Spinal cord (tissue), 9 donors: ENCODE measurements at regions not wholly inside any gene's neighbourhood (a gene's known extent, or its start where the extent isn't known, plus 50 kb on each side); places are given as distances from the start of the nearest gene placed in this dataset.

Source experiments
- DNase-seq, 6 donors: peaks; one replicate each; pipeline versions ENCODE4 v3.0.0 to v3.0.0-alpha.2; 2013 to 2015; ENCODE audit warnings: low spot score in 6 of 6, low read depth in 4 of 6
- H3K27ac ChIP-seq: one replicate; pipeline ENCODE4 v1.5.1; 2013; ENCODE audit warnings: low read depth, low read length, control low read depth
- H3K27me3 ChIP-seq: one replicate; pipeline ENCODE4 v1.6.1; 2013; ENCODE audit warnings: low read length; ENCODE audit not compliant: control insufficient read depth, insufficient read depth
- H3K36me3 ChIP-seq: one replicate; pipeline ENCODE4 v1.6.1; 2013; ENCODE audit warnings: low read length; ENCODE audit not compliant: control insufficient read depth, insufficient read depth
- H3K4me1 ChIP-seq: one replicate; pipeline ENCODE4 v1.6.1; 2013; ENCODE audit warnings: low read length; ENCODE audit not compliant: control insufficient read depth, insufficient read depth
- H3K4me3 ChIP-seq: one replicate; pipeline ENCODE4 v1.5.1; 2013; ENCODE audit warnings: low read depth, low read length, control low read depth
- H3K9me3 ChIP-seq: one replicate; pipeline ENCODE4 v1.6.1; 2013; ENCODE audit warnings: low read length; ENCODE audit not compliant: control insufficient read depth, insufficient read depth
- WGBS: methylation state at CpG from one replicate; pipeline ENCODE4 v1.1.5; 2013; ENCODE audit warnings: missing lambda C conversion rate; ENCODE audit not compliant: insufficient coverage; 5-methylcytosine and 5-hydroxymethylcytosine counted together
- donor health status: healthy.

- no peak overlapping the region for H3K27ac ChIP-seq
- no peaks in the 10 kb centered on the region for H3K9me3 ChIP-seq
- H3K27me3 ChIP-seq = no peaks in the 10 kb centered on the region
- no peak overlapping the region for H3K4me3 ChIP-seq
- peak in 2 of 6 donors; percentile 23 to 87 for DNase-seq
- 34% methylated on average over 3 of the region's 3 CpGs for WGBS
- H3K36me3 ChIP-seq = no peaks in the 10 kb centered on the region
- H3K4me1 ChIP-seq = no peaks in the 10 kb centered on the region
These were observed 132.5 kb upstream of the LHCGR start for GRCh38 chr2:48888066-48888465.

- WGBS = 57% methylated on average over 1 of the region's 3 CpGs
- Histone ChIP-seq H3K27me3 (no peaks in the 10 kb centered on the region), H3K9me3 (no peaks in the 10 kb centered on the region), H3K4me1 (no peaks in the 10 kb centered on the region), H3K4me3 (no peak overlapping the region), H3K36me3 (no peaks in the 10 kb centered on the region), H3K27ac (no peak overlapping the region)
- no peak for DNase-seq
These were observed 131.4 kb upstream of the LHCGR start for GRCh38 chr2:48886919-48887318.

- no peak overlapping the region for H3K27ac ChIP-seq
- WGBS = no CpG with 5 or more reads among the region's 1 CpG
- no peaks in the 10 kb centered on the region for H3K36me3 ChIP-seq
- no peak for DNase-seq
- no peaks in the 10 kb centered on the region for H3K27me3 ChIP-seq
- no peaks in the 10 kb centered on the region for H3K9me3 ChIP-seq
- no peak overlapping the region for H3K4me3 ChIP-seq
- H3K4me1 ChIP-seq = no peaks in the 10 kb centered on the region
These were observed 130.3 kb upstream of the LHCGR start for GRCh38 chr2:48885841-48886240.

- Histone ChIP-seq H3K4me3 (no peak overlapping the region), H3K27me3 (no peaks in the 10 kb centered on the region), H3K4me1 (no peaks in the 10 kb centered on the region), H3K36me3 (no peaks in the 10 kb centered on the region), H3K27ac (no peak overlapping the region), H3K9me3 (no peaks in the 10 kb centered on the region)
- DNase-seq = no peak
- WGBS = 93% methylated on average over 2 of the region's 6 CpGs
These were observed 128.1 kb upstream of the LHCGR start for GRCh38 chr2:48883661-48884060.

GRCh38 chr2:48874282-48874681 is 118.8 kb upstream of the LHCGR start:
- no peak overlapping the region for H3K4me3 ChIP-seq
- H3K27me3 ChIP-seq = no peaks in the 10 kb centered on the region
- no peak overlapping the region for H3K27ac ChIP-seq
- no peak for DNase-seq
- H3K36me3 ChIP-seq = no peaks in the 10 kb centered on the region
- WGBS = 92% methylated on average over 2 of the region's 2 CpGs
- H3K9me3 ChIP-seq = no peaks in the 10 kb centered on the region
- no peaks in the 10 kb centered on the region for H3K4me1 ChIP-seq

GRCh38 chr2:48873666-48874065 is 118.1 kb upstream of the LHCGR start:
- no CpG with 5 or more reads among the region's 1 CpG for whole genome bisulfite sequencing
- Histone ChIP-seq H3K4me3 (no peak overlapping the region), H3K9me3 (no peaks in the 10 kb centered on the region), H3K27ac (no peak overlapping the region), H3K4me1 (no peaks in the 10 kb centered on the region), H3K27me3 (no peaks in the 10 kb centered on the region), H3K36me3 (no peaks in the 10 kb centered on the region)
- DNase-seq = no peak

GRCh38 chr2:48870942-48871341 is 115.4 kb upstream of the LHCGR start:
- Histone ChIP-seq H3K4me3 (no peak overlapping the region), H3K27me3 (no peaks in the 10 kb centered on the region), H3K4me1 (no peaks in the 10 kb centered on the region), H3K27ac (no peak overlapping the region), H3K36me3 (no peaks in the 10 kb centered on the region), H3K9me3 (no peaks in the 10 kb centered on the region)
- 71% methylated on average over 4 of the region's 4 CpGs for WGBS
- DNase-seq = no peak

GRCh38 chr2:48870503-48870902 is 115.0 kb upstream of the LHCGR start:
- no peak overlapping the region for H3K27ac ChIP-seq
- H3K27me3 ChIP-seq = no peaks in the 10 kb centered on the region
- H3K4me1 ChIP-seq = no peaks in the 10 kb centered on the region
- H3K4me3 ChIP-seq = no peak overlapping the region
- no peaks in the 10 kb centered on the region for H3K36me3 ChIP-seq
- no peaks in the 10 kb centered on the region for H3K9me3 ChIP-seq
- peak in 1 of 6 donors; percentile 73 for DNase-seq
- no CpG with 5 or more reads among the region's 2 CpGs for WGBS

GRCh38 chr2:48865704-48866103 is 110.2 kb upstream of the LHCGR start:
- Histone ChIP-seq H3K36me3 (no peaks in the 10 kb centered on the region), H3K4me3 (no peak overlapping the region), H3K27ac (no peak overlapping the region), H3K9me3 (no peaks in the 10 kb centered on the region), H3K4me1 (no peaks in the 10 kb centered on the region), H3K27me3 (no peaks in the 10 kb centered on the region)
- 40% methylated on average over 1 of the region's 2 CpGs for WGBS
- DNase-seq = no peak

- Histone ChIP-seq H3K27me3 (no peaks in the 10 kb centered on the region), H3K36me3 (no peaks in the 10 kb centered on the region), H3K4me3 (no peak overlapping the region), H3K9me3 (no peaks in the 10 kb centered on the region), H3K27ac (no peak overlapping the region), H3K4me1 (no peaks in the 10 kb centered on the region)
- no peak for DNase-seq
- 70% methylated on average over 2 of the region's 2 CpGs for WGBS
These were observed 104.9 kb upstream of the LHCGR start for GRCh38 chr2:48860380-48860779.
